ENCODE measurements at regions not wholly inside any gene's neighbourhood (a gene's known extent, or its start where the extent isn't known, plus 50 kb on each side); places are given as distances from the start of the nearest gene placed in this dataset.

DNA sequence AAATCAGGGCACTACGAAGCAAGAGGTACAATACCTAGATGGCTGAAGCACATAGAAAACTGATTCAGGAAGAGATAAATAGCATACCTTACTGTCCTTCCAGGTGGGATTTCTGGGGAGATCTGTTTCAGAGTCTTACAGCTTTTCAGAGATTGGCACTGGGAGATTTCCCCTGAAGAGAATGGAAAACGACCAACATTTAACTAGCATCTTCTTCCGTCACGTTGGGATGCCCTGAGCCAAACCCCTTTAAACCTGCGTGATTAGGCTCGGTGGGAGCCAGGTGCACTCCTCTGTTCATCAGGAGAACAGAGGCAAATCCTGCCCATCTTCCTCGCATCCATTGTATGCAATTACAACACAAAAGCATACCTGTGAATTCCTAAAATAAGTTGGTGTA, 614.5 kb downstream of the HDGFL1 start:
- no peak overlapping the region for H3K4me2 ChIP-seq (ENCODE audit: low read length)
- H3K27me3 ChIP-seq (ENCODE audit: low read depth, low read length) = no peaks in the 10 kb centered on the region
- no peaks in the 10 kb centered on the region for H4K20me1 ChIP-seq (ENCODE audit: insufficient read depth, low read length)
- no peaks in the 10 kb centered on the region for H3K9me3 ChIP-seq (ENCODE audit: insufficient read depth, low read length)
- no peaks in the 10 kb centered on the region for H3K79me2 ChIP-seq (ENCODE audit: low read length)
- H2AFZ ChIP-seq (ENCODE audit: low read depth, low read length) = no peak overlapping the region
- H3K4me3 ChIP-seq (ENCODE audit: low read length) = no peak overlapping the region
- TF ChIP-seq EZH2phosphoT487 (IDR thresholded peaks at IDR 0.05; ENCODE audit: low read depth) = no peak
- TF ChIP-seq, protein P1, sequence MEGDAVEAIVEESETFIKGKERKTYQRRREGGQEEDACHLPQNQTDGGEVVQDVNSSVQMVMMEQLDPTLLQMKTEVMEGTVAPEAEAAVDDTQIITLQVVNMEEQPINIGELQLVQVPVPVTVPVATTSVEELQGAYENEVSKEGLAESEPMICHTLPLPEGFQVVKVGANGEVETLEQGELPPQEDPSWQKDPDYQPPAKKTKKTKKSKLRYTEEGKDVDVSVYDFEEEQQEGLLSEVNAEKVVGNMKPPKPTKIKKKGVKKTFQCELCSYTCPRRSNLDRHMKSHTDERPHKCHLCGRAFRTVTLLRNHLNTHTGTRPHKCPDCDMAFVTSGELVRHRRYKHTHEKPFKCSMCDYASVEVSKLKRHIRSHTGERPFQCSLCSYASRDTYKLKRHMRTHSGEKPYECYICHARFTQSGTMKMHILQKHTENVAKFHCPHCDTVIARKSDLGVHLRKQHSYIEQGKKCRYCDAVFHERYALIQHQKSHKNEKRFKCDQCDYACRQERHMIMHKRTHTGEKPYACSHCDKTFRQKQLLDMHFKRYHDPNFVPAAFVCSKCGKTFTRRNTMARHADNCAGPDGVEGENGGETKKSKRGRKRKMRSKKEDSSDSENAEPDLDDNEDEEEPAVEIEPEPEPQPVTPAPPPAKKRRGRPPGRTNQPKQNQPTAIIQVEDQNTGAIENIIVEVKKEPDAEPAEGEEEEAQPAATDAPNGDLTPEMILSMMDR (IDR thresholded peaks at IDR 0.05; ENCODE audit: low read depth, low read length) = no peak
- H3K4me1 ChIP-seq (ENCODE audit: low read length) = no peaks in the 10 kb centered on the region
- no peak overlapping the region for H3K27ac ChIP-seq (ENCODE audit: low read length)
- no peak overlapping the region for H3K9ac ChIP-seq (ENCODE audit: low read length)
- H3K36me3 ChIP-seq (replicated peaks; ENCODE audit: low read depth, low read length) = no peaks in the 10 kb centered on the region

- Histone ChIP-seq H3K36me3 (replicated peaks; ENCODE audit: low read depth, low read length) (no peaks in the 10 kb centered on the region), H3K9ac (ENCODE audit: low read length) (no peak overlapping the region), H2AFZ (ENCODE audit: low read depth, low read length) (no peak overlapping the region), H3K27ac (ENCODE audit: low read length) (no peak overlapping the region), H3K27me3 (ENCODE audit: low read depth, low read length) (no peaks in the 10 kb centered on the region), H4K20me1 (ENCODE audit: insufficient read depth, low read length) (no peaks in the 10 kb centered on the region), H3K9me3 (ENCODE audit: insufficient read depth, low read length) (no peaks in the 10 kb centered on the region), H3K4me3 (ENCODE audit: low read length) (no peak overlapping the region), H3K4me1 (ENCODE audit: low read length) (no peaks in the 10 kb centered on the region), H3K79me2 (ENCODE audit: low read length) (no peaks in the 10 kb centered on the region), H3K4me2 (ENCODE audit: low read length) (no peak overlapping the region)
- TF ChIP-seq, protein P1 (IDR thresholded peaks at IDR 0.05; ENCODE audit: low read depth, low read length) = no peak
- TF ChIP-seq EZH2phosphoT487 (IDR thresholded peaks at IDR 0.05; ENCODE audit: low read depth) = no peak
Measured at GRCh38 chr6:23184351-23184750, 615.0 kb downstream of the HDGFL1 start.

DNA sequence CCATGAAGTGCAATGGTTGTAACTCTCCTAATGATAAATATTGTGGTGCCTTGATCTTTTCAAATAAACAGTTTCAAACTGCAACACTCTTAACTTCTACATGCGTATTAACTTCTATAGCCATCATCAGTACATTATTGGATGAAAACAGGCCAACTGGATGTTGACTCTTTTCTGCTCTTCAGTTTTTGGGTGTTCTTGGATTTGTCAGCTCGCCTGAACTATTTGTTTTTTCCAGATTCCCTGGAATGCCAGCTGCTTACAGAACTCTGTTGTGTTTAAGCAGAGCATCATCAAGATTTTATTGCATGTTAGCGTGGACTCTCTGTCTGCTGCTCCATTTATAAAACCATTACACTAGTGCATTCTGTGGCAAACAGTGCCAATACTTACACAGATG, 626.1 kb downstream of the HDGFL1 start:
- no peaks in the 10 kb centered on the region for H3K9me3 ChIP-seq (ENCODE audit: insufficient read depth, low read length)
- H3K79me2 ChIP-seq (ENCODE audit: low read length) = no peaks in the 10 kb centered on the region
- no peak for TF ChIP-seq EZH2phosphoT487 (IDR thresholded peaks at IDR 0.05; ENCODE audit: low read depth)
- TF ChIP-seq, protein P1 (IDR thresholded peaks at IDR 0.05; ENCODE audit: low read depth, low read length) = no peak
- H3K4me2 ChIP-seq (ENCODE audit: low read length) = no peak overlapping the region
- no peak overlapping the region for H3K4me3 ChIP-seq (ENCODE audit: low read length)
- H4K20me1 ChIP-seq (ENCODE audit: insufficient read depth, low read length) = no peaks in the 10 kb centered on the region
- no peak overlapping the region for H3K27ac ChIP-seq (ENCODE audit: low read length)
- H3K27me3 ChIP-seq (ENCODE audit: low read depth, low read length) = no peaks in the 10 kb centered on the region
- H3K36me3 ChIP-seq (replicated peaks; ENCODE audit: low read depth, low read length) = no peaks in the 10 kb centered on the region
- no peak overlapping the region for H3K9ac ChIP-seq (ENCODE audit: low read length)
- H3K4me1 ChIP-seq (ENCODE audit: low read length) = no peaks in the 10 kb centered on the region
- no peak overlapping the region for H2AFZ ChIP-seq (ENCODE audit: low read depth, low read length)

DNA sequence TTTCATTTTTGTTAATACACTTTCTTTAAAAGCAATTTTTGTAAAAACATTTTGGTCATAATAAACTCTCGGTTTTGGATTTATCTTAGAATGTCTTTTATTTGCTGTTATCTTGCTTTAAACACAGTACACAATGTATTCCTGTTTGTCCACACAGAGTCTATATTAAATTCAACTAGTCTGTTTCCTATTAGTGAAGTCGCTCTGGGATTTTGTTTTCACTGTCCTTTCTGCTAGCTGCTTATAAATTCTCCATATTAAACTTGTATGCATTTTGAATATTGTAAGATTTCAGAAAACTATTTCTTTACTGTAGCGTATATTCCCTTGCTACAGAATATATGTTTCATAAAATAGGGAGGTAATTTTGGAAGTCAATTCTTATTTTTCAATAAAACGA, 630.2 kb downstream of the HDGFL1 start:
- no peaks in the 10 kb centered on the region for H3K9me3 ChIP-seq (ENCODE audit: insufficient read depth, low read length)
- no peak overlapping the region for H3K27ac ChIP-seq (ENCODE audit: low read length)
- H2AFZ ChIP-seq (ENCODE audit: low read depth, low read length) = no peak overlapping the region
- no peak overlapping the region for H3K4me2 ChIP-seq (ENCODE audit: low read length)
- no peaks in the 10 kb centered on the region for H4K20me1 ChIP-seq (ENCODE audit: insufficient read depth, low read length)
- no peak overlapping the region for H3K9ac ChIP-seq (ENCODE audit: low read length)
- no peak overlapping the region for H3K4me3 ChIP-seq (ENCODE audit: low read length)
- no peaks in the 10 kb centered on the region for H3K4me1 ChIP-seq (ENCODE audit: low read length)
- no peaks in the 10 kb centered on the region for H3K27me3 ChIP-seq (ENCODE audit: low read depth, low read length)
- H3K79me2 ChIP-seq (ENCODE audit: low read length) = no peaks in the 10 kb centered on the region
- H3K36me3 ChIP-seq (replicated peaks; ENCODE audit: low read depth, low read length) = no peaks in the 10 kb centered on the region
- no peak for TF ChIP-seq EZH2phosphoT487 (IDR thresholded peaks at IDR 0.05; ENCODE audit: low read depth)
- TF ChIP-seq, protein P1 (IDR thresholded peaks at IDR 0.05; ENCODE audit: low read depth, low read length) = no peak

Measured in OCI-LY3 (cell line).